ENCODE measurements at regions not wholly inside any gene's neighbourhood (a gene's known extent, or its start where the extent isn't known, plus 50 kb on each side); places are given as distances from the start of the nearest gene placed in this dataset.

DNA sequence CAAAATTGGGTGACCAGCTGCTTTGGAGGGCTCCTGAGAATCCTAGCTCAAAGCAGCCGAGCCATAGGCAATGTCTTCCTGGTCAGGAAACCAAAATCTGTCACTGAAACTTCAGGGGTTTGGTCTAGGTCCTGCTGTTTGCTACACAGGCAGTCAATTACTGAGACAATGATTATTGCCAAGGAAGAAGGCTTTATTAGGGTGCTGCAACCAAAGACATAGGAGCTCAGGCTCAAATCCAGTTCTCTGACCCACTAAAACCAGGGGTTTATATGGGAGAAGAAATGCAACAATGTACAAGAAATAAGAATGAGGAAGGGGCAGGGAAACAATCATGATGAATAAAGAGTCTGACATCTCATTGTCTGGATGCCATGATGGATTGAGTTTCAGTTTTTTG is 410.3 kb upstream of the ZWINT start:
- 45 to 67% methylated on average over 1 of the region's 1 CpG for WGBS, 2 donors
- no peak overlapping the region for H3K27ac ChIP-seq
- no peaks in the 10 kb centered on the region for H3K4me1 ChIP-seq
- no peaks in the 10 kb centered on the region for H3K36me3 ChIP-seq
- DNase-seq (ENCODE audit: low spot score in 2 of 2): no peak
- TF ChIP-seq EP300 (IDR thresholded peaks at IDR 0.05) (no peak), POLR2A (IDR thresholded peaks at IDR 0.05) (no peak)
- TF ChIP-seq, protein P1, sequence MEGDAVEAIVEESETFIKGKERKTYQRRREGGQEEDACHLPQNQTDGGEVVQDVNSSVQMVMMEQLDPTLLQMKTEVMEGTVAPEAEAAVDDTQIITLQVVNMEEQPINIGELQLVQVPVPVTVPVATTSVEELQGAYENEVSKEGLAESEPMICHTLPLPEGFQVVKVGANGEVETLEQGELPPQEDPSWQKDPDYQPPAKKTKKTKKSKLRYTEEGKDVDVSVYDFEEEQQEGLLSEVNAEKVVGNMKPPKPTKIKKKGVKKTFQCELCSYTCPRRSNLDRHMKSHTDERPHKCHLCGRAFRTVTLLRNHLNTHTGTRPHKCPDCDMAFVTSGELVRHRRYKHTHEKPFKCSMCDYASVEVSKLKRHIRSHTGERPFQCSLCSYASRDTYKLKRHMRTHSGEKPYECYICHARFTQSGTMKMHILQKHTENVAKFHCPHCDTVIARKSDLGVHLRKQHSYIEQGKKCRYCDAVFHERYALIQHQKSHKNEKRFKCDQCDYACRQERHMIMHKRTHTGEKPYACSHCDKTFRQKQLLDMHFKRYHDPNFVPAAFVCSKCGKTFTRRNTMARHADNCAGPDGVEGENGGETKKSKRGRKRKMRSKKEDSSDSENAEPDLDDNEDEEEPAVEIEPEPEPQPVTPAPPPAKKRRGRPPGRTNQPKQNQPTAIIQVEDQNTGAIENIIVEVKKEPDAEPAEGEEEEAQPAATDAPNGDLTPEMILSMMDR (IDR thresholded peaks at IDR 0.05): no peak
- no peaks in the 10 kb centered on the region for H3K27me3 ChIP-seq
- H3K9me3 ChIP-seq: peaks cover 0 to 6% (median 0%) of the 10 kb centered on the region in 4 donors
- H3K4me3 ChIP-seq: no peak overlapping the region

DNA sequence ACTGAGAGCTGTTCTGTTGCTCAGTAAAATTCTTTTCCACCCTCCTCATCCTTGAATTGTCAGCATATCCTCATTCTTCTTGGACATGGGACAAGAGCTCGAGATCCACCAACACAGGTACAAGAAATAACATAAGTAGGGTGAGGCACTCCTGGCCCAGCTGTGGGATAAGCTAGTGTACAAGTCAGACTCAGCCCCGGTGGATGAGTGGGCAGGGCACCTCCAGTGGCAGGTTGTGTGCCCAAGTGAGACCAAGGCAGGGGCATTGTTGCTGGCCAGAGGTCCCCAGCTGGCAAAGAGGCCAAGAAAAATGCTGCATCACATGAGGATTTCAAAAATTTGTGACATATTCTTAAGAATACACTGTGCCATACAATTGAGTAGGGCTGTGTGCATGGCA is 402.0 kb upstream of the ZWINT start:
- H3K4me3 ChIP-seq: no peak overlapping the region
- no peaks in the 10 kb centered on the region for H3K36me3 ChIP-seq
- no peaks in the 10 kb centered on the region for H3K27me3 ChIP-seq
- no peaks in the 10 kb centered on the region for H3K4me1 ChIP-seq
- TF ChIP-seq EP300 (IDR thresholded peaks at IDR 0.05) (no peak), POLR2A (IDR thresholded peaks at IDR 0.05) (no peak)
- TF ChIP-seq, protein P1 (IDR thresholded peaks at IDR 0.05): no peak
- no peak overlapping the region for H3K27ac ChIP-seq
- peaks cover 0 to 8% (median 0%) of the 10 kb centered on the region in 4 donors for H3K9me3 ChIP-seq
- no peak for DNase-seq (ENCODE audit: low spot score in 2 of 2)
- 75 to 81% methylated on average over 2 of the region's 2 CpGs for WGBS, 2 donors

DNA sequence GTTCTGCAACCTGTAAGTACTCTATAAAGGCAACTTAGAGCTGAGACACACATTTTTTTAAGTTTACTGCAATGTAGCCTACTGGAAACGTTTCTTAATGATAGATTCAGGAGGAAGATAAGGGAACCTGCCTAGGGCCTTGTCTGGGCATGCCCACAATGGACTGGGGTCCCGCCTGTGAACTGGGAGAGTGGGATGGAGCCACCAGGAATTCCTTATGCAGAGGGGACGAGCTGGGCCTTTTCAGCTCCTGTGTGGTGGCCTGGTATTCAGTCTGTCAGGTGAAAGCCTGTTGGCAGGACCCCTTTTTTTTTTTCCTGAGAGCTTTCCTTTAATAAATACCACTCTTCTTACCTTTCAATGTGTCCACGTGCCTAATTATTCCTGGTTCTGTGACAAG is 384.4 kb upstream of the ZWINT start:
- no peaks in the 10 kb centered on the region for H3K9me3 ChIP-seq
- no peak for TF ChIP-seq POLR2A (IDR thresholded peaks at IDR 0.05)
- TF ChIP-seq EP300 (IDR thresholded peaks at IDR 0.05): no peak
- TF ChIP-seq, protein P1 (IDR thresholded peaks at IDR 0.05): no peak
- WGBS, 2 donors: 52 to 58% methylated on average over 4 of the region's 4 CpGs

DNA sequence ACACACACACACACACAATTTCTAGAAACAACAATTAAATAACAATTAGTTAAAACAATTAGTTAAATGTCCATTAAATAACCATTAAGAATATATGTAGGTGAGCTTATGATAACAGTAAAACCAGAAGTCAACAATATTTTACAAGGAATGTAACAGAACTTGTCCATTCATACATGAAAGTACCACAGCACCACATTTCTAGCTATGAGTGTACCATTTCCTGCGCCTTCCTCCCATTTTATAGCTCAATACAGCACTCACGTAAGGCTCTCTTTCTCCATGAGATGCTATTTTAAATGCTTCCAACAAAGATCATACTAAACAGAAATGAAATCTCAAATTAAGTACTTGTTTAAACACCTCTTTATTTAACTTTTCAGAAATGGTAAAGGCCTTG is 367.3 kb upstream of the ZWINT start:
- H3K27ac ChIP-seq: no peak overlapping the region
- no peak overlapping the region for H3K4me3 ChIP-seq
- TF ChIP-seq POLR2A (IDR thresholded peaks at IDR 0.05) (no peak), EP300 (IDR thresholded peaks at IDR 0.05) (no peak)
- TF ChIP-seq, protein P1 (IDR thresholded peaks at IDR 0.05): no peak
- no peaks in the 10 kb centered on the region for H3K36me3 ChIP-seq
- H3K9me3 ChIP-seq: no peaks in the 10 kb centered on the region
- no peaks in the 10 kb centered on the region for H3K27me3 ChIP-seq
- no peak for DNase-seq (ENCODE audit: low spot score in 2 of 2)
- 87 to 89% methylated on average over 2 of the region's 2 CpGs for WGBS, 2 donors
- no peaks in the 10 kb centered on the region for H3K4me1 ChIP-seq

More for the DNA sequence above, 384.4 kb upstream of the ZWINT start:
- H3K27ac ChIP-seq: no peak overlapping the region
- no peak for DNase-seq (ENCODE audit: low spot score in 2 of 2)
- H3K36me3 ChIP-seq: no peaks in the 10 kb centered on the region
- no peaks in the 10 kb centered on the region for H3K27me3 ChIP-seq
- H3K4me3 ChIP-seq: no peak overlapping the region
- H3K4me1 ChIP-seq: no peaks in the 10 kb centered on the region

DNA sequence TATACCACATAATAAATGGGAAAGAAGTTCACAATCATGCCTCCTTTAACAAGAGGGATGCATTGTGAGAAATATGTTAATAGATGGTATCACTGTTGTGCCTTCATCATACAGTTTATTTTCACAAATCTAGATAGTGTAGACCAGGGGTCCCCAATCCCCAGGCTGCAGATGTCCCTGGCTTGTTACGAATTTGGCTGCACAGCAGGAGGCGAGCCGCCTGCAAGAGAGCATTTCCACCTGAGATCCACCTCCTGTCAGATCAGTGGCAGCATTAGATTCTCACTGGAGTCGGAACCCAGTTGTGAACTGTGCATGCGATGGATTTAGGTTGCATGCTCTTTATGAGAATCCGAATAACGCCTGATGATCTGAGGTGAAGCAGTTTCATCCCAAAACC is 361.9 kb upstream of the ZWINT start:
- no peak overlapping the region for H3K27ac ChIP-seq
- no peaks in the 10 kb centered on the region for H3K27me3 ChIP-seq
- no peak overlapping the region for H3K4me3 ChIP-seq
- H3K9me3 ChIP-seq: peaks cover 0 to 3% (median 0%) of the 10 kb centered on the region in 4 donors
- WGBS, 2 donors: 82% methylated on average over 7 of the region's 7 CpGs
- no peaks in the 10 kb centered on the region for H3K4me1 ChIP-seq
- TF ChIP-seq, protein P1 (IDR thresholded peaks at IDR 0.05): no peak
- TF ChIP-seq POLR2A (IDR thresholded peaks at IDR 0.05) (no peak), EP300 (IDR thresholded peaks at IDR 0.05) (no peak)
- no peak for DNase-seq (ENCODE audit: low spot score in 2 of 2)
- H3K36me3 ChIP-seq: no peaks in the 10 kb centered on the region

Measured in tibial nerve (tissue), 4 donors.